ENCODE measurements at regions not wholly inside any gene's neighbourhood (a gene's known extent, or its start where the extent isn't known, plus 50 kb on each side); places are given as distances from the start of the nearest gene placed in this dataset.

- TF ChIP-seq CTCF (IDR thresholded peaks at IDR 0.05) (no peak), POLR2AphosphoS5 (IDR thresholded peaks at IDR 0.05; ENCODE audit: insufficient read depth in 1 of 2, low read depth in 1 of 2) (no peak), POLR2A (IDR thresholded peaks at IDR 0.05) (no peak)
These were observed 93.3 kb downstream of the GPX5 start for GRCh38 chr6:28618898-28619555.
